T-cell (primary cell): ENCODE measurements at regions not wholly inside any gene's neighbourhood (a gene's known extent, or its start where the extent isn't known, plus 50 kb on each side); places are given as distances from the start of the nearest gene placed in this dataset.

Experiments used
- ATAC-seq, 4 experiments: fragments of 200-7000 bp in 3 of 4; fragments of 150-1000 bp in 1 of 4; cut with Tn5 transposase; replicated peaks in 1 of 4; 1 replicate in 3 of 4; 2 replicates in 1 of 4; pipeline ENCODE4 v1.10.0; 2021; ENCODE audit warnings: moderate library complexity in 3 of 4, mild to moderate bottlenecking in 2 of 4, moderate number of reproducible peaks in 1 of 4
- CTCF ChIA-PET, 2 donors: fragments of 300-600 bp; sonication (Branson Sonifier 250); formaldehyde crosslinking; loops; one replicate each; lab custom pipeline; 2022; ENCODE audit warnings: antibody characterized with exemption in 2 of 2; lab: Charles Lee
- POLR2A ChIA-PET, 2 donors: fragments of 300-600 bp; sonication (Branson Sonifier 250); formaldehyde crosslinking; loops; one replicate each; lab custom pipeline; 2022; ENCODE audit warnings: antibody characterized with exemption in 2 of 2; lab: Charles Lee
- DNase-seq, 35 experiments: peaks; one replicate each; pipeline versions ENCODE4 v3.0.0 to v3.0.0-alpha.2; 2013 to 2023
- H3K27ac ChIP-seq: one replicate; pipeline ENCODE4 v1.5.1; 2013; ENCODE audit warnings: low read length
- H3K27me3 ChIP-seq, 2 experiments: replicated peaks in 1 of 2; 1 replicate in 1 of 2; 2 replicates in 1 of 2; pipeline versions ENCODE4 v1.6.1 to v1.7.0; 2013; ENCODE audit warnings: low read length in 1 of 2, mixed read lengths in 1 of 2; ENCODE audit not compliant: control insufficient read depth in 2 of 2, insufficient read depth in 2 of 2; ENCODE audit errors: extremely low read depth in 1 of 2
- H3K36me3 ChIP-seq, 2 donors: 1 replicate in 1 of 2; 2 replicates in 1 of 2; pipeline versions ENCODE4 v1.6.1 to v1.7.0; 2013; ENCODE audit warnings: low read length in 1 of 2; ENCODE audit not compliant: control insufficient read depth in 2 of 2, insufficient read depth in 1 of 2; ENCODE audit errors: extremely low read depth in 1 of 2
- H3K4me1 ChIP-seq, 2 experiments: 1 replicate in 1 of 2; 2 replicates in 1 of 2; pipeline versions ENCODE4 v1.6.1 to v1.7.0; 2013; ENCODE audit warnings: low read length in 2 of 2, mixed read lengths in 1 of 2; ENCODE audit not compliant: insufficient read depth in 2 of 2, control insufficient read depth in 1 of 2; ENCODE audit errors: extremely low read depth in 1 of 2
- H3K4me3 ChIP-seq, 2 donors: 1 replicate in 1 of 2; 2 replicates in 1 of 2; pipeline versions ENCODE4 v1.5.1 to v1.7.0; 2013; ENCODE audit warnings: mild to moderate bottlenecking in 2 of 2, low read length in 1 of 2, moderate library complexity in 1 of 2; ENCODE audit not compliant: control insufficient read depth in 1 of 2; ENCODE audit errors: extremely low read depth in 1 of 2
- H3K9me3 ChIP-seq: 2 replicates; pipeline ENCODE4 v1.7.0; 2013
- H3K27ac Mint-ChIP-seq, 2 donors: one replicate each; pipeline ENCODE4 v1.8.0; 2020 to 2021; ENCODE audit warnings: mild to moderate bottlenecking in 2 of 2, mixed read lengths in 2 of 2
- H3K27me3 Mint-ChIP-seq, 2 donors: one replicate each; pipeline ENCODE4 v1.8.0; 2021 to 2022; ENCODE audit warnings: mixed read lengths in 2 of 2
- H3K36me3 Mint-ChIP-seq: one replicate; pipeline ENCODE4 v1.8.0; 2021; ENCODE audit warnings: mixed read lengths
- H3K4me1 Mint-ChIP-seq, 3 donors: one replicate each; pipeline ENCODE4 v1.8.0; 2020 to 2022; ENCODE audit warnings: mixed read lengths in 3 of 3, mild to moderate bottlenecking in 1 of 3
- H3K4me3 Mint-ChIP-seq, 3 donors: one replicate each; pipeline ENCODE4 v1.8.0; 2020 to 2022; ENCODE audit warnings: mild to moderate bottlenecking in 3 of 3, mixed read lengths in 3 of 3, moderate library complexity in 3 of 3
- H3K9me3 Mint-ChIP-seq, 3 donors: one replicate each; pipeline ENCODE4 v1.8.0; 2020 to 2022; ENCODE audit warnings: mixed read lengths in 3 of 3
- WGBS: methylation state at CpG from one replicate; pipeline ENCODE4 v1.1.5; 2013; ENCODE audit warnings: missing lambda C conversion rate; ENCODE audit not compliant: insufficient coverage; 5-methylcytosine and 5-hydroxymethylcytosine counted together

- Histone ChIP-seq H3K9me3 (no peaks in the 10 kb centered on the region), H3K27me3 (peaks cover 0 to 19% of the 10 kb centered on the region in 2 experiments), H3K4me1 (no peaks in the 10 kb centered on the region), H3K36me3 (no peaks in the 10 kb centered on the region), H3K27ac (no peak overlapping the region), H3K4me3 (no peak overlapping the region)
- Mint-ChIP-seq H3K27me3 (peaks cover 5 to 10% of the 10 kb centered on the region in 2 donors), H3K4me3 (no peak overlapping the region), H3K4me1 (peaks cover 0 to 9% (median 0%) of the 10 kb centered on the region in 3 donors), H3K36me3 (no peaks in the 10 kb centered on the region), H3K9me3 (peaks cover 0 to 3% (median 0%) of the 10 kb centered on the region in 3 donors), H3K27ac (no peak overlapping the region)
- 57% methylated on average over 4 of the region's 7 CpGs for WGBS
- DNase-seq (no peak), ATAC-seq (no peak)
- POLR2A ChIA-PET: no interaction called here
- CTCF ChIA-PET: interaction anchor here in 1 of 2 donors (0.5 kb wide), 1 partner anchor 10 kb away, joined by 3 read pairs; no protein-coding TSS in a partner anchor
Observed at GRCh38 chr20:56689318-56689717, 60.2 kb downstream of the TFAP2C start.

- H3K27me3 Mint-ChIP-seq: peaks cover 5 to 10% of the 10 kb centered on the region in 2 donors
- no peak overlapping the region for H3K4me3 Mint-ChIP-seq
- H3K4me1 Mint-ChIP-seq: peaks cover 0 to 9% (median 0%) of the 10 kb centered on the region in 3 donors
- Histone ChIP-seq H3K36me3 (no peaks in the 10 kb centered on the region), H3K9me3 (no peaks in the 10 kb centered on the region), H3K4me3 (no peak overlapping the region), H3K27me3 (peaks cover 0 to 19% of the 10 kb centered on the region in 2 experiments), H3K27ac (no peak overlapping the region), H3K4me1 (no peaks in the 10 kb centered on the region)
- 52% methylated on average over 3 of the region's 8 CpGs for WGBS
- ChIA-PET CTCF (interaction anchor here in 1 of 2 donors (0.5 kb wide), 1 partner anchor 10 kb away, joined by 3 read pairs; no protein-coding TSS in a partner anchor), POLR2A (no interaction called here)
- ATAC-seq (no peak), DNase-seq (no peak)
- no peaks in the 10 kb centered on the region for H3K36me3 Mint-ChIP-seq
- H3K9me3 Mint-ChIP-seq: peaks cover 0 to 3% (median 0%) of the 10 kb centered on the region in 3 donors
- H3K27ac Mint-ChIP-seq: no peak overlapping the region
Observed at GRCh38 chr20:56689852-56690485, 60.9 kb downstream of the TFAP2C start.

GRCh38 chr20:56690531-56691175 lies 61.5 kb downstream of the TFAP2C start:
- Histone ChIP-seq H3K4me3 (no peak overlapping the region), H3K27me3 (peaks cover 0 to 19% of the 10 kb centered on the region in 2 experiments), H3K36me3 (no peaks in the 10 kb centered on the region), H3K9me3 (no peaks in the 10 kb centered on the region), H3K4me1 (no peaks in the 10 kb centered on the region), H3K27ac (no peak overlapping the region)
- no peak overlapping the region for H3K27ac Mint-ChIP-seq
- H3K36me3 Mint-ChIP-seq: no peaks in the 10 kb centered on the region
- H3K9me3 Mint-ChIP-seq: peaks cover 0 to 3% (median 0%) of the 10 kb centered on the region in 3 donors
- H3K27me3 Mint-ChIP-seq: peaks cover 5 to 10% of the 10 kb centered on the region in 2 donors
- peaks cover 0 to 9% (median 0%) of the 10 kb centered on the region in 3 donors for H3K4me1 Mint-ChIP-seq
- no peak overlapping the region for H3K4me3 Mint-ChIP-seq
- ATAC-seq (no peak), DNase-seq (no peak)
- ChIA-PET POLR2A (no interaction called here), CTCF (no interaction called here)
- 38% methylated on average over 6 of the region's 11 CpGs for WGBS

GRCh38 chr20:56691325-56691998 lies 62.4 kb downstream of the TFAP2C start:
- ATAC-seq: no peak
- Histone ChIP-seq H3K9me3 (no peaks in the 10 kb centered on the region), H3K4me3 (no peak overlapping the region), H3K36me3 (no peaks in the 10 kb centered on the region), H3K27me3 (peaks cover 0 to 19% of the 10 kb centered on the region in 2 experiments), H3K27ac (no peak overlapping the region), H3K4me1 (no peaks in the 10 kb centered on the region)
- no peaks in the 10 kb centered on the region for H3K36me3 Mint-ChIP-seq
- POLR2A ChIA-PET: no interaction called here
- CTCF ChIA-PET: no interaction called here
- no peak for DNase-seq
- peaks cover 0 to 3% (median 0%) of the 10 kb centered on the region in 3 donors for H3K9me3 Mint-ChIP-seq
- WGBS: 75% methylated on average over 5 of the region's 11 CpGs
- H3K4me3 Mint-ChIP-seq: no peak overlapping the region
- peaks cover 0 to 9% (median 0%) of the 10 kb centered on the region in 3 donors for H3K4me1 Mint-ChIP-seq
- H3K27ac Mint-ChIP-seq: no peak overlapping the region
- peaks cover 5 to 8% of the 10 kb centered on the region in 2 donors for H3K27me3 Mint-ChIP-seq

- Histone ChIP-seq H3K27ac (no peak overlapping the region), H3K4me1 (no peaks in the 10 kb centered on the region), H3K36me3 (no peaks in the 10 kb centered on the region), H3K4me3 (no peak overlapping the region), H3K9me3 (no peaks in the 10 kb centered on the region), H3K27me3 (peaks cover 0 to 19% of the 10 kb centered on the region in 2 experiments)
- H3K9me3 Mint-ChIP-seq: peaks cover 0 to 3% (median 0%) of the 10 kb centered on the region in 3 donors
- no peaks in the 10 kb centered on the region for H3K36me3 Mint-ChIP-seq
- CTCF ChIA-PET: no interaction called here
- no peak overlapping the region for H3K27ac Mint-ChIP-seq
- ATAC-seq (no peak), DNase-seq (no peak)
- no peak overlapping the region for H3K4me3 Mint-ChIP-seq
- POLR2A ChIA-PET: no interaction called here
- WGBS: 96% methylated on average over 4 of the region's 5 CpGs
- peaks cover 5 to 8% of the 10 kb centered on the region in 2 donors for H3K27me3 Mint-ChIP-seq
- peaks cover 0 to 9% (median 0%) of the 10 kb centered on the region in 3 donors for H3K4me1 Mint-ChIP-seq
Observed at GRCh38 chr20:56693217-56693616, 64.1 kb downstream of the TFAP2C start.

GRCh38 chr20:56697476-56697875 lies 68.4 kb downstream of the TFAP2C start:
- peaks cover 0 to 7% of the 10 kb centered on the region in 2 donors for H3K27me3 Mint-ChIP-seq
- no peaks in the 10 kb centered on the region for H3K36me3 Mint-ChIP-seq
- 76% methylated on average over 7 of the region's 11 CpGs for WGBS

More at GRCh38 chr20:56697476-56697875, 68.4 kb downstream of the TFAP2C start:
- no peak for ATAC-seq
- H3K4me1 Mint-ChIP-seq: no peaks in the 10 kb centered on the region
- no peak for DNase-seq
- ChIA-PET POLR2A (no interaction called here), CTCF (no interaction called here)
- Histone ChIP-seq H3K4me1 (no peaks in the 10 kb centered on the region), H3K9me3 (no peaks in the 10 kb centered on the region), H3K27ac (no peak overlapping the region), H3K36me3 (no peaks in the 10 kb centered on the region), H3K27me3 (peaks cover 0 to 9% of the 10 kb centered on the region in 2 experiments), H3K4me3 (no peak overlapping the region)
- no peak overlapping the region for H3K27ac Mint-ChIP-seq
- H3K9me3 Mint-ChIP-seq: peaks cover 0 to 3% (median 0%) of the 10 kb centered on the region in 3 donors
- no peak overlapping the region for H3K4me3 Mint-ChIP-seq
